Left kidney (tissue), 1 donor: ENCODE measurements at regions not wholly inside any gene's neighbourhood (a gene's known extent, or its start where the extent isn't known, plus 50 kb on each side); places are given as distances from the start of the nearest gene placed in this dataset.

Experiments used
- DNase-seq: peaks from one replicate; pipeline ENCODE4 v3.0.0-alpha.2; 2013

GRCh38 chr5:158406884-158407823 is 548.2 kb upstream of the CLINT1 start:
- DNase-seq: no peak

DNA sequence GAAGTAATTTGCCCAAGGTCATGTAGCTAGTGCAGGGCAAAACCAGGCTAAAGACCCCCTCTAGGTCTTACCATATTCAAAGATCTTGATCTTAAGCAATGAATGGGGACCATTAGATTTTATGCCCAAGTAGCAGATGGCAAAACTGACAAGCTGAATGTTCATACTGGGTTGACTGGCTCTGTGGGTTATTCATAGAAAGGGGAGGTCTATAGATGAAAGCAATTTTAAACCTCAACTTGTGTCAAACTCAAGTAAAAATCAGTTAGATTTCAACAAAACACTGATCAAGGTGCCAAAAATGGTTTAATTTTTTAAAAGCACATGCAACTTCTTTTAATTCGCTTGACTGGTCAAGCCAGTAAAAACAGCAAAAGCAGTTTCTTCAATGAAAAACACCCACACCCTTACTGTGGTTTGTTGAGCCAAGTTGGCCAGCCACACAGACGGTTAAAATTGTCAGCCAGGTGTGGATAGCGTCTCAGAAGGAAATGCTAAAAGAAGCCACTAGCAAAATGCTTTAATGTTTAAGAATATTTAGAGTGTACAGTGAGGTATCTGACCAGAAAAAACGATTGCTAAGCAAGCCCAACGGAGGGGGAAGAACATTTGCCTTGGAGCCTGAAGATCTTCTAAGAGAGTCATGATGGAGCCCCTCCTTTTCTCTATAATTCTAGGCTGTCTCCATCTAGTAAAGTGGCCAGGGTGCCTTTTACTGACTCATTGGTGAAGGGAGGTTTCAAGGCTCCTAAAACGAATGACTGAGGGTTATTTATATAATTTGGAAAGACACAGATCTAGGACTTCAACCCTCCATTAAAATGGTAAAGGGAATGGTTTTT is 539.6 kb upstream of the CLINT1 start:
- no peak for DNase-seq

DNA sequence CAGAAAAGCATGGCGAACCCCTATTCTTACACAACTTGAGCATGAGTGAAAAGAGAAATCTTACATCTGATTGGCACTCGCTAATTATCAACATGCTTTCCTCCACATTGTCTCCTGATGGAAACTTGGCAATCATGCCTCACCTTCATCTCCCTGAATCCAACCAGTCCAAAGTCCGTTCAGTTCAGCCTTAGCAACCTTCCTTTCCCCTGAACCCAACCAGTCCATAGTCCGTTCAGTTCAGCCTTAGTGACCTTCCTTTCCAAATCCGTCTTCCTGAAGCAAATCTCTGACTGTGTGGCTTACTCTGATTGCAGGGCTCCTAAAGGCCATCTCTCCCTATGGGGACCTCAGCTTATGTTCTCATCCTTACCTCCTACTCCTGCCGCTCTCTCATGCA is 538.3 kb upstream of the CLINT1 start:
- no peak for DNase-seq

- no peak for DNase-seq
Observed at GRCh38 chr5:158394102-158394501, 535.2 kb upstream of the CLINT1 start.

GRCh38 chr5:158393457-158393856 is 534.5 kb upstream of the CLINT1 start:
- DNase-seq: no peak

GRCh38 chr5:158392753-158393152 is 533.8 kb upstream of the CLINT1 start:
- no peak for DNase-seq

- DNase-seq: peak; percentile 26
Observed at GRCh38 chr5:158390577-158390976, 531.6 kb upstream of the CLINT1 start.

- no peak for DNase-seq
Observed at GRCh38 chr5:158389786-158390185, 530.8 kb upstream of the CLINT1 start.

GRCh38 chr5:158388021-158388420 is 529.1 kb upstream of the CLINT1 start:
- DNase-seq: no peak

DNA sequence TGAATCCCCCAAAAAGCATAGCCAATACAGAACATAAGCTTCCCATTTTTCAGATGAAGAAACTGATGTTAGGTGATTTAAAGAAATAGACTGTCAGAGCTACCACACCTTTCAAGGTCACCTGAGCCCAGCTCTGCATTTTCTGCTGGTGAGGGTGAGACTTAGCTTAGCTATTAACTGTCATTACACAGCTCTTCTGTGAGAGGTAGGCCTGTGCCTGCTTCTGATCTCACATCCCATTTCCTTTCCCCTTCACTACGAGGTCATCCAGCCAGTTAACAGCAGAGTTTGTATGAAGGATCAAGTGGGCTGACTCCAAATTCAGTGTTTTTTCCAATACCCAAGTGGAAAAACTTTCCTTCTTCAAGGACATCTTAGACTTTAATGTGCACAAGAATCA is 528.6 kb upstream of the CLINT1 start:
- DNase-seq: no peak

- no peak for DNase-seq
Observed at GRCh38 chr5:158385982-158386381, 527.0 kb upstream of the CLINT1 start.

DNA sequence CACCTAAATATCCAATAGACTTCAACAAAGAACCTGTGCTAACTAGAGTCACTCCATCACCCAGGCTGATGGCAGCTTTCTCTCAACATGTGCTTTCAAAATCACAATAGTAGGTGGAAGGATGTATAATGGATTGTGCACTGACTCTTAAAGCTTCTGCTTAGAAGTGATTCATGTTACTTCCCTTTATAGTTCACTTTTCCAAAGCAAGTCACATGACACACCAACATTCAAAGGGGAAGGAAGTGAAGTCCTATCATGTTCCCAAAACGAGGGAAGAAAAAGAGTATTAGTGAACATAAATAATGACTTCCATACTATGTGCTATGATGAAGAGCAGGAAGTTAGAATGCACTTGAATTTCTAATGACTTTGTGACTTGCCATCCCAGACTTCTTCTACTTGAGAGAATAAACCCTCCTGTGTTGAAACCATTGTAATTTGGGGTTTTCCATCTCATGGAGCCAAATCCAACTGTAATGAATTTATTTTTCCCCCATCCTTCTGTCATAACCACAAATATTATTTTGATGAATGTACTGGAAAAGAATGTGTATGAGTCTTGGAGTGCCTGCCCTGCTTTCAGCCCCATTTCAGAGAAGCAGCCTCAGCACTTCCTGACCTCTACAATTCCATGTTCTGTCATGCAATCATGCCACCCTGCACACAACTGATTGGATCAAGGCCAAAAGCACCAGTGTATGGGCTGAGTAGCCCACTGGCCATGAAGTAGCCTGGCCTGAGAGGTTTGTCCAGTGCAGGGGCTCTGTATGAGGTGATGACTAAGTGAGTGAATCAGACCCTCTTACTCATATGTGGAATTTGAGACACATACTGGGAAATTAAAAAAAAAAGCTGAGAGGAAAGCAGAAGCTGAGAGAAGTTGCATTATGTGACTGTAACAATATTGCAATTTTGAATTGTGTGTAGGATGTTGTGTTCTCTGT is 525.9 kb upstream of the CLINT1 start:
- no peak for DNase-seq

- no peak for DNase-seq
Observed at GRCh38 chr5:158383486-158383885, 524.5 kb upstream of the CLINT1 start.

GRCh38 chr5:158382473-158382872 is 523.5 kb upstream of the CLINT1 start:
- DNase-seq: no peak

GRCh38 chr5:158381614-158382160 is 522.7 kb upstream of the CLINT1 start:
- DNase-seq: peak; percentile 8

GRCh38 chr5:158380661-158381060 is 521.7 kb upstream of the CLINT1 start:
- no peak for DNase-seq

GRCh38 chr5:158378931-158379330 is 520.0 kb upstream of the CLINT1 start:
- DNase-seq: no peak

- DNase-seq: no peak
Observed at GRCh38 chr5:158376679-158377078, 517.7 kb upstream of the CLINT1 start.

DNA sequence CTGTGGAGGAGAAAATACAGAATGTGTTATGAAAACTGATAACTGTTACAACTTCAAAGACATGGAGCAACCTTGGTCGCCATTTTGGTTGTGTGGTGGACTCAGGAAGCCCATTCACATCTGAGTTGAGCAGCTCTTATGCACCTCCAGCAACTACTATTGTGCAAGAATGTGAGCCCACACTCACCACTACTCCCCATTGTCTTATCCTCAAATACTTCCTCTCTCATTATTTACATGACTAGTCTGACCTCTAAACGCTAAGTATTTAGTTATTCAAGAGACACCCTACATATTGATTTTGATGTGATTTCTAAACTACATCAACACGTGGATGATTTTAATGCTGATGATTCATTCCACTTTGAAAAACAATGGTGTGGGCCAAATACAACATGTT is 516.6 kb upstream of the CLINT1 start:
- no peak for DNase-seq

DNA sequence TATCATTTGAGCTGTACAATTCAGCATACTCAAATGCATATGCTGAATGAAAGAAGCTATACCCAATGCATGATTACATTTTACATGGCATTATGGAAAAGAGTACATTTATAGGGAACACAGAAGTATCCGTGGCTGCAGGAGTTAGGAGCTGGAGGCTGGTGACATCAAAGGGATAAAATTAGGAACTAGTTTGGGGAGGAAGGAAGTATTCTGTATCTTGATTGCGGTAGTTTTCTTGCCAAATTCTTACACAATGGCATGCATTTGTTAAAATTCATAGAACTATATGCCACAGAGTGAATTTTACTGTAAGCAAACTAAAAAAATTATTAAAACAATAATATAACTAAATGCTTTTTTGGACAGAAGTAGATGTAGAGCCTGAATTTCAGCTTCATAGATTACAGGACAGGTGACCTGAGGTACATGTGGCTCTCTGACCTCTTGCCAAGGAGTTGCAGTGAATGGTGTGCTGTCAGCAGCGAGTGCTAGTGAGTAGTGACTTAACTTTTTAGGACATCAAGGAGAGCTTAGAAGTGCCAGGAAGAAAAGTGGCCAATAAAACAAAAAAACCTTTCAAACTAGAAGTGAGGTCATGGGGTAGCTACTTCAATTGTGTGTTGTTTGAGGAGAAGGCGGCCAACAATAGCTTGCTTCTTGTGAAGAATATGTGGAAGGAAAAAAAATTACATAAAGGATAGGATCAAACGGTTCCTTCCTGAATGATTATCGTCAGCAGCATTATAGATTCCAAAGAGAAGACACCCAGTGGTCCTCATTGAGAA is 514.9 kb upstream of the CLINT1 start:
- DNase-seq: no peak

GRCh38 chr5:158369241-158369640 is 510.3 kb upstream of the CLINT1 start:
- DNase-seq: no peak
